ENCODE measurements at regions not wholly inside any gene's neighbourhood (a gene's known extent, or its start where the extent isn't known, plus 50 kb on each side); places are given as distances from the start of the nearest gene placed in this dataset.
"Not testable (repeated sequence)": the region's sequence is repeated elsewhere in the genome, so short reads cannot be mapped to it uniquely, and the experiment has no call there.

- no peak overlapping the region for H3K4me3 ChIP-seq (ENCODE audit: insufficient read depth, low read depth, low read length, poor library complexity, severe bottlenecking)
Measured at GRCh38 chrX:55813150-55813549, 95.6 kb downstream of the RRAGB start.

GRCh38 chrX:55815546-55815945 is 98.0 kb downstream of the RRAGB start:
- H3K27me3 ChIP-seq (replicated peaks; ENCODE audit: control insufficient read depth, insufficient read depth, low read length, poor library complexity, severe bottlenecking): no peaks in the 10 kb centered on the region
- no peaks in the 10 kb centered on the region for H3K4me1 ChIP-seq (ENCODE audit: control insufficient read depth, insufficient read depth, low read length, poor library complexity, severe bottlenecking)
- H3K27ac ChIP-seq (ENCODE audit: insufficient read depth, low read length, poor library complexity, severe bottlenecking): no peak overlapping the region
- no peak for DNase-seq
- H3K4me3 ChIP-seq (ENCODE audit: insufficient read depth, low read depth, low read length, poor library complexity, severe bottlenecking): no peak overlapping the region
- H3K9me3 ChIP-seq (ENCODE audit: control insufficient read depth, low read length): no peaks in the 10 kb centered on the region
- H3K36me3 ChIP-seq (ENCODE audit: control insufficient read depth, insufficient read depth, low read length): no peaks in the 10 kb centered on the region

More at GRCh38 chrX:55813150-55813549, 95.6 kb downstream of the RRAGB start:
- no peak for DNase-seq
- no peaks in the 10 kb centered on the region for H3K4me1 ChIP-seq (ENCODE audit: control insufficient read depth, insufficient read depth, low read length, poor library complexity, severe bottlenecking)
- H3K27me3 ChIP-seq (replicated peaks; ENCODE audit: control insufficient read depth, insufficient read depth, low read length, poor library complexity, severe bottlenecking): no peaks in the 10 kb centered on the region
- no peak overlapping the region for H3K27ac ChIP-seq (ENCODE audit: insufficient read depth, low read length, poor library complexity, severe bottlenecking)
- H3K36me3 ChIP-seq (ENCODE audit: control insufficient read depth, insufficient read depth, low read length): no peaks in the 10 kb centered on the region
- no peaks in the 10 kb centered on the region for H3K9me3 ChIP-seq (ENCODE audit: control insufficient read depth, low read length)

- no peak for DNase-seq
- Histone ChIP-seq H3K4me3 (ENCODE audit: insufficient read depth, low read depth, low read length, poor library complexity, severe bottlenecking) (no peak overlapping the region), H3K27me3 (replicated peaks; ENCODE audit: control insufficient read depth, insufficient read depth, low read length, poor library complexity, severe bottlenecking) (no peaks in the 10 kb centered on the region), H3K36me3 (ENCODE audit: control insufficient read depth, insufficient read depth, low read length) (no peaks in the 10 kb centered on the region), H3K4me1 (ENCODE audit: control insufficient read depth, insufficient read depth, low read length, poor library complexity, severe bottlenecking) (no peaks in the 10 kb centered on the region), H3K27ac (ENCODE audit: insufficient read depth, low read length, poor library complexity, severe bottlenecking) (no peak overlapping the region), H3K9me3 (ENCODE audit: control insufficient read depth, low read length) (no peaks in the 10 kb centered on the region)
Measured at GRCh38 chrX:55816023-55816422, 98.5 kb downstream of the RRAGB start.

- Histone ChIP-seq H3K27me3 (replicated peaks; ENCODE audit: control insufficient read depth, insufficient read depth, low read length, poor library complexity, severe bottlenecking) (no peaks in the 10 kb centered on the region), H3K9me3 (ENCODE audit: control insufficient read depth, low read length) (no peaks in the 10 kb centered on the region), H3K27ac (ENCODE audit: insufficient read depth, low read length, poor library complexity, severe bottlenecking) (no peak overlapping the region), H3K36me3 (ENCODE audit: control insufficient read depth, insufficient read depth, low read length) (no peaks in the 10 kb centered on the region), H3K4me3 (ENCODE audit: insufficient read depth, low read depth, low read length, poor library complexity, severe bottlenecking) (no peak overlapping the region), H3K4me1 (ENCODE audit: control insufficient read depth, insufficient read depth, low read length, poor library complexity, severe bottlenecking) (no peaks in the 10 kb centered on the region)
- no peak for DNase-seq
Measured at GRCh38 chrX:55818673-55819375, 101.3 kb downstream of the RRAGB start.

GRCh38 chrX:55839485-55839884 is 121.9 kb downstream of the RRAGB start:
- no peaks in the 10 kb centered on the region for H3K27me3 ChIP-seq (replicated peaks; ENCODE audit: control insufficient read depth, insufficient read depth, low read length, poor library complexity, severe bottlenecking)
- H3K9me3 ChIP-seq (ENCODE audit: control insufficient read depth, low read length): no peaks in the 10 kb centered on the region
- no peak for DNase-seq
- H3K4me3 ChIP-seq (ENCODE audit: insufficient read depth, low read depth, low read length, poor library complexity, severe bottlenecking): no peak overlapping the region
- H3K36me3 ChIP-seq (ENCODE audit: control insufficient read depth, insufficient read depth, low read length): no peaks in the 10 kb centered on the region
- no peak overlapping the region for H3K27ac ChIP-seq (ENCODE audit: insufficient read depth, low read length, poor library complexity, severe bottlenecking)
- H3K4me1 ChIP-seq (ENCODE audit: control insufficient read depth, insufficient read depth, low read length, poor library complexity, severe bottlenecking): no peaks in the 10 kb centered on the region

GRCh38 chrX:55841962-55842752 is 124.6 kb downstream of the RRAGB start:
- no peaks in the 10 kb centered on the region for H3K4me1 ChIP-seq (ENCODE audit: control insufficient read depth, insufficient read depth, low read length, poor library complexity, severe bottlenecking)
- no peak overlapping the region for H3K4me3 ChIP-seq (ENCODE audit: insufficient read depth, low read depth, low read length, poor library complexity, severe bottlenecking)
- no peak for DNase-seq
- H3K27me3 ChIP-seq (replicated peaks; ENCODE audit: control insufficient read depth, insufficient read depth, low read length, poor library complexity, severe bottlenecking): no peaks in the 10 kb centered on the region
- no peaks in the 10 kb centered on the region for H3K36me3 ChIP-seq (ENCODE audit: control insufficient read depth, insufficient read depth, low read length)
- H3K27ac ChIP-seq (ENCODE audit: insufficient read depth, low read length, poor library complexity, severe bottlenecking): no peak overlapping the region
- H3K9me3 ChIP-seq (ENCODE audit: control insufficient read depth, low read length): no peaks in the 10 kb centered on the region

- H3K27me3 ChIP-seq (replicated peaks; ENCODE audit: control insufficient read depth, insufficient read depth, low read length, poor library complexity, severe bottlenecking); DNase-seq; H3K4me1 ChIP-seq (ENCODE audit: control insufficient read depth, insufficient read depth, low read length, poor library complexity, severe bottlenecking); H3K27ac ChIP-seq (ENCODE audit: insufficient read depth, low read length, poor library complexity, severe bottlenecking); H3K9me3 ChIP-seq (ENCODE audit: control insufficient read depth, low read length); H3K36me3 ChIP-seq (ENCODE audit: control insufficient read depth, insufficient read depth, low read length); H3K4me3 ChIP-seq (ENCODE audit: insufficient read depth, low read depth, low read length, poor library complexity, severe bottlenecking): not testable (repeated sequence)
Measured at GRCh38 chrX:55866779-55867178, 149.2 kb downstream of the RRAGB start.

GRCh38 chrX:55867181-55867651 is 149.7 kb downstream of the RRAGB start:
- H3K4me1 ChIP-seq (ENCODE audit: control insufficient read depth, insufficient read depth, low read length, poor library complexity, severe bottlenecking): no peaks in the 10 kb centered on the region
- H3K27ac ChIP-seq (ENCODE audit: insufficient read depth, low read length, poor library complexity, severe bottlenecking): no peak overlapping the region
- no peaks in the 10 kb centered on the region for H3K27me3 ChIP-seq (replicated peaks; ENCODE audit: control insufficient read depth, insufficient read depth, low read length, poor library complexity, severe bottlenecking)
- DNase-seq: no peak
- no peak overlapping the region for H3K4me3 ChIP-seq (ENCODE audit: insufficient read depth, low read depth, low read length, poor library complexity, severe bottlenecking)
- no peaks in the 10 kb centered on the region for H3K9me3 ChIP-seq (ENCODE audit: control insufficient read depth, low read length)
- no peaks in the 10 kb centered on the region for H3K36me3 ChIP-seq (ENCODE audit: control insufficient read depth, insufficient read depth, low read length)

GRCh38 chrX:55867708-55868107 is 150.2 kb downstream of the RRAGB start:
- no peaks in the 10 kb centered on the region for H3K4me1 ChIP-seq (ENCODE audit: control insufficient read depth, insufficient read depth, low read length, poor library complexity, severe bottlenecking)
- no peaks in the 10 kb centered on the region for H3K36me3 ChIP-seq (ENCODE audit: control insufficient read depth, insufficient read depth, low read length)
- H3K4me3 ChIP-seq (ENCODE audit: insufficient read depth, low read depth, low read length, poor library complexity, severe bottlenecking): no peak overlapping the region
- no peak overlapping the region for H3K27ac ChIP-seq (ENCODE audit: insufficient read depth, low read length, poor library complexity, severe bottlenecking)
- no peak for DNase-seq
- no peaks in the 10 kb centered on the region for H3K27me3 ChIP-seq (replicated peaks; ENCODE audit: control insufficient read depth, insufficient read depth, low read length, poor library complexity, severe bottlenecking)
- H3K9me3 ChIP-seq (ENCODE audit: control insufficient read depth, low read length): no peaks in the 10 kb centered on the region

- no peak overlapping the region for H3K4me3 ChIP-seq (ENCODE audit: insufficient read depth, low read depth, low read length, poor library complexity, severe bottlenecking)
- peaks cover 8% of the 10 kb centered on the region for H3K27me3 ChIP-seq (replicated peaks; ENCODE audit: control insufficient read depth, insufficient read depth, low read length, poor library complexity, severe bottlenecking)
- H3K9me3 ChIP-seq (ENCODE audit: control insufficient read depth, low read length): no peaks in the 10 kb centered on the region
- H3K27ac ChIP-seq (ENCODE audit: insufficient read depth, low read length, poor library complexity, severe bottlenecking): no peak overlapping the region
- DNase-seq: no peak
- no peaks in the 10 kb centered on the region for H3K4me1 ChIP-seq (ENCODE audit: control insufficient read depth, insufficient read depth, low read length, poor library complexity, severe bottlenecking)
- no peaks in the 10 kb centered on the region for H3K36me3 ChIP-seq (ENCODE audit: control insufficient read depth, insufficient read depth, low read length)
Measured at GRCh38 chrX:55874807-55875206, 157.3 kb downstream of the RRAGB start.
